ENCODE measurements at regions not wholly inside any gene's neighbourhood (a gene's known extent, or its start where the extent isn't known, plus 50 kb on each side); places are given as distances from the start of the nearest gene placed in this dataset.

GRCh38 chr20:40532103-40532502 is 156.9 kb downstream of the MAFB start:
- Histone ChIP-seq H3K4me3 (no peak overlapping the region), H3K27ac (no peak overlapping the region)
- TF ChIP-seq, protein P1, sequence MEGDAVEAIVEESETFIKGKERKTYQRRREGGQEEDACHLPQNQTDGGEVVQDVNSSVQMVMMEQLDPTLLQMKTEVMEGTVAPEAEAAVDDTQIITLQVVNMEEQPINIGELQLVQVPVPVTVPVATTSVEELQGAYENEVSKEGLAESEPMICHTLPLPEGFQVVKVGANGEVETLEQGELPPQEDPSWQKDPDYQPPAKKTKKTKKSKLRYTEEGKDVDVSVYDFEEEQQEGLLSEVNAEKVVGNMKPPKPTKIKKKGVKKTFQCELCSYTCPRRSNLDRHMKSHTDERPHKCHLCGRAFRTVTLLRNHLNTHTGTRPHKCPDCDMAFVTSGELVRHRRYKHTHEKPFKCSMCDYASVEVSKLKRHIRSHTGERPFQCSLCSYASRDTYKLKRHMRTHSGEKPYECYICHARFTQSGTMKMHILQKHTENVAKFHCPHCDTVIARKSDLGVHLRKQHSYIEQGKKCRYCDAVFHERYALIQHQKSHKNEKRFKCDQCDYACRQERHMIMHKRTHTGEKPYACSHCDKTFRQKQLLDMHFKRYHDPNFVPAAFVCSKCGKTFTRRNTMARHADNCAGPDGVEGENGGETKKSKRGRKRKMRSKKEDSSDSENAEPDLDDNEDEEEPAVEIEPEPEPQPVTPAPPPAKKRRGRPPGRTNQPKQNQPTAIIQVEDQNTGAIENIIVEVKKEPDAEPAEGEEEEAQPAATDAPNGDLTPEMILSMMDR (IDR thresholded peaks at IDR 0.05), result no peak
- DNase-seq (ENCODE audit: low spot score), result no peak

GRCh38 chr20:40525351-40525750 is 163.7 kb downstream of the MAFB start:
- no peak overlapping the region for H3K27ac ChIP-seq
- TF ChIP-seq, protein P1 (IDR thresholded peaks at IDR 0.05), result no peak
- DNase-seq (ENCODE audit: low spot score), result no peak
- H3K4me3 ChIP-seq, result no peak overlapping the region

DNA sequence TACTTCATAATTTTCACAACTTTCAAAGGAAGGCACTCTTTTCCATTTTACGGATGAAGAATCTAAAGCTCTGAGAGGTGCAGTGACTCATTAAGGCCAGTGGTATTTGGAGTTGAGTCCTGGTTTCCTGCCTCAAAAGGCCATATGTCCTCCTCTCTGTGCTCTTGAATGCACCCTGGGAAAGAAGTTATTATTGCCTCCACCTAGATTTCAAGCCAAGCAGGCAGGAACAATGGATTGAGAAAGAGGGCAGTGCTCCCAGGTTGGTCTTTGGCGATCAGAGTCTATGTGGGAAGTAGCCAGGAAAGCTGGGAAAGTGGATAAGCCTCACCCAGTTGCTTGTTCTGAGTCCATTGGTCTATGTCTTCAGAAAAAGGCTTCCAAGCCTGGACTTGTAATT is 165.0 kb downstream of the MAFB start:
- no peak for DNase-seq (ENCODE audit: low spot score)
- H3K27ac ChIP-seq, result no peak overlapping the region
- TF ChIP-seq, protein P1 (IDR thresholded peaks at IDR 0.05), result no peak
- H3K4me3 ChIP-seq, result no peak overlapping the region

DNA sequence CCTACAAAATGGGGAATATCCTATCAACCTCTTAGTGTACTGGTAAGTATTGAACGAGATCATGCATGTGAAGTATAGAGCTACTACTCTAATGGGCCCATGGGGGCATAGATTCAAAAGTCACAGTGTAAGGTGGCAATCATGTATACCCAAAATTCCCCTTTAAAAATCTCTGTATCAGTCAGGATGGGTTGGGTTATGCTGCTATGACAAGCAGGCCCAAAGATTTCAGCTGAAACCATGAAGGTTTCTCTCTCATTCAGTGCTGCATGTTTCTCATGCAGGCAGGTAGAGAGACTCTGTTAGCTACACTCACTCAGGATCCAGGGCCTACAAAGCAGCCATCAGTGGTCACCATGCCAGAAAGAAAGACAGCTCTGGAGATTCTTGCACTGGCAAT is 166.6 kb downstream of the MAFB start:
- Histone ChIP-seq H3K27ac (no peak overlapping the region), H3K4me3 (no peak overlapping the region)
- DNase-seq (ENCODE audit: low spot score), result no peak
- TF ChIP-seq, protein P1 (IDR thresholded peaks at IDR 0.05), result no peak

DNA sequence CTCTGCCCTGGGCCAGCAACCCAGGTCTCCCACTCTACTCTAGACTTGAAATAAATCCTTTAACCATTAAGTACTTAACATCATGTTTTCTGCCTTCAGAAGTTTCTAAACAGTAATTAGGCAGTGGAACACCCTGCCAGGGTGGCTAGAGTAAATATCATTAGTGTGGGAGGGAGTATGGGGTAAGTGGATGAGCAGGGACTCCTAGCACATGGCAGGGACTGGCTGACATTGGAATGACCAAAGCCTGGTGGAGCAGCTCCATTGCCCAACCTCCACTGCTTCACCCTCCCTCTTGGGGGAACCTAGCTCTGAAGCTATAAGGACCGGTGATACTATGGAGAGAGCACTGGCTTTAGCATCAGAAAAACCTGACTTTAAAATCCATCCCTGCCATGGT is 167.1 kb downstream of the MAFB start:
- no peak for DNase-seq (ENCODE audit: low spot score)
- Histone ChIP-seq H3K4me3 (no peak overlapping the region), H3K27ac (no peak overlapping the region)
- TF ChIP-seq, protein P1 (IDR thresholded peaks at IDR 0.05), result no peak

GRCh38 chr20:40519918-40520317 is 169.1 kb downstream of the MAFB start:
- TF ChIP-seq, protein P1 (IDR thresholded peaks at IDR 0.05), result no peak
- no peak for DNase-seq (ENCODE audit: low spot score)
- no peak overlapping the region for H3K4me3 ChIP-seq
- no peak overlapping the region for H3K27ac ChIP-seq

DNA sequence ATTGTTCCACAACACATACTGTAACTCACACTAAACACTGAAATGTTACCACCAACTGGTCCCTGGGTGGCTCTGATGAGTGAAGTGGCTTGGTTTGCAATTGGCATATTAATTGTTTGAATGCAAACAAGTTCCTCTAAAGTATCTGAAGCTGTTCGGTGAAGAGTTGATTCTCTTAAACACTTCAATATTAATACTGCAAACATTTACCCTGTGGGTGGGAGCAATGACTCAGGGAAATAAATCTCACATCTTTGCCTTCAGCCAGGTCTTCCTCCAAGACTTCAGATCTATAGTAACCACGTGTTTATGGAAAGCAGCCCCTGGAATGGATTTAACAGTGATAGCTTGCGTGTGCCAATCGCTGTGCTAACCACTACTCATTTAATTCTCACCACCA is 176.0 kb downstream of the MAFB start:
- TF ChIP-seq, protein P1 (IDR thresholded peaks at IDR 0.05), result no peak
- no peak for DNase-seq (ENCODE audit: low spot score)
- Histone ChIP-seq H3K27ac (no peak overlapping the region), H3K4me3 (no peak overlapping the region)

All from coronary artery (tissue), 2 donors.